NB4 (cell line): ENCODE measurements at regions not wholly inside any gene's neighbourhood (a gene's known extent, or its start where the extent isn't known, plus 50 kb on each side); places are given as distances from the start of the nearest gene placed in this dataset.

ENCODE experiments used
- MYC ChIP-seq: IDR thresholded peaks from 2 replicates; pipeline ENCODE4 v1.6.1; 2011; ENCODE audit warnings: low read depth, low read length
- POLR2A ChIP-seq: IDR thresholded peaks from 2 replicates; pipeline ENCODE4 v1.6.1; 2011; ENCODE audit warnings: mild to moderate bottlenecking; ENCODE audit not compliant: insufficient read length; ENCODE audit errors: extremely low read depth
- TF ChIP-seq, protein P1 (sequence below): IDR thresholded peaks from one replicate; pipeline ENCODE4 v1.5.1; 2012; ENCODE audit warnings: low read depth, low read length

DNA sequence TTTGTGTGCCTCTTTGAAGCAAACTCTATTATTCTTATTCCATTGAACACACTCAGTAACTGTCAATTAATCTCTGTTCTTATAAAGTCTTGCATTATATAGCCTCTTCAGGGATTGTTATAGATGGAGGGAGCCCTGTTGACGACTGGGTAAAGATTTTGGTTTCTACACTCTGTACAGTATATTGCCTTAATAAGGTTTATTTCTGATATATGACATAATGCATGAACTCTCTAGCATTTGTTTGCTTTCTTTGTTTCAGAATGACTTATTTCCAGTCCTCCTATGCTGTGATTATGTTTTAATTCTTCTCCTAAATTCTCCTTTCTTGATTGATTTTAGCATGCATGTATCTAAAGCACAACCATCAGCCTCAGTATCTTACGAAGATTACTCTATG, 494.9 kb downstream of the DIPK2A start:
- TF ChIP-seq, protein P1, sequence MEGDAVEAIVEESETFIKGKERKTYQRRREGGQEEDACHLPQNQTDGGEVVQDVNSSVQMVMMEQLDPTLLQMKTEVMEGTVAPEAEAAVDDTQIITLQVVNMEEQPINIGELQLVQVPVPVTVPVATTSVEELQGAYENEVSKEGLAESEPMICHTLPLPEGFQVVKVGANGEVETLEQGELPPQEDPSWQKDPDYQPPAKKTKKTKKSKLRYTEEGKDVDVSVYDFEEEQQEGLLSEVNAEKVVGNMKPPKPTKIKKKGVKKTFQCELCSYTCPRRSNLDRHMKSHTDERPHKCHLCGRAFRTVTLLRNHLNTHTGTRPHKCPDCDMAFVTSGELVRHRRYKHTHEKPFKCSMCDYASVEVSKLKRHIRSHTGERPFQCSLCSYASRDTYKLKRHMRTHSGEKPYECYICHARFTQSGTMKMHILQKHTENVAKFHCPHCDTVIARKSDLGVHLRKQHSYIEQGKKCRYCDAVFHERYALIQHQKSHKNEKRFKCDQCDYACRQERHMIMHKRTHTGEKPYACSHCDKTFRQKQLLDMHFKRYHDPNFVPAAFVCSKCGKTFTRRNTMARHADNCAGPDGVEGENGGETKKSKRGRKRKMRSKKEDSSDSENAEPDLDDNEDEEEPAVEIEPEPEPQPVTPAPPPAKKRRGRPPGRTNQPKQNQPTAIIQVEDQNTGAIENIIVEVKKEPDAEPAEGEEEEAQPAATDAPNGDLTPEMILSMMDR: no peak
- TF ChIP-seq POLR2A (no peak), MYC (no peak)
